K562 (cell line): ENCODE measurements at regions not wholly inside any gene's neighbourhood (a gene's known extent, or its start where the extent isn't known, plus 50 kb on each side); places are given as distances from the start of the nearest gene placed in this dataset.

Experiments
- ATAC-seq: fragments of 200-7000 bp; cut with Tn5 transposase; 3 replicates; pipeline ENCODE4 v1.9.1; 2020; ENCODE audit warnings: moderate library complexity
- BruUV-seq: library from RNA; stranded (reverse); fragments of 400-500 nt; replicated peaks from 2 replicates; lab custom pipeline; 2021; lab: Mats Ljungman, UMichigan
- CTCF ChIA-PET: fragments of 300-600 bp; formaldehyde crosslinking; extraction: SDS; loops from one replicate; lab custom pipeline; 2021; ENCODE audit warnings: low intra/inter-chr PET ratio; lab: Yijun Ruan, JAX
- POLR2A ChIA-PET: fragments of 300-600, 350-650 bp; sonication (Branson Sonifier 250); formaldehyde crosslinking; extraction: SDS; loops from one replicate; lab custom pipeline; 2021; ENCODE audit warnings: antibody characterized with exemption, inconsistent platforms; lab: Yijun Ruan, JAX
- DNase-seq, 4 experiments: peaks; one replicate each; pipeline versions ENCODE4 v3.0.0 to v3.0.0-alpha.2; 2011 to 2018; ENCODE audit warnings: low spot score in 3 of 4, mixed read lengths in 3 of 4; ENCODE audit errors: extremely low read depth in 1 of 4
- FAIRE-seq: peaks from 2 replicates; lab custom pipeline; 2011; peaks lifted over from hg19 to GRCh38; lab: Jason Lieb, UNC
- H2AFZ ChIP-seq: 2 replicates; pipeline ENCODE4 v1.6.0; 2011; ENCODE audit warnings: low read depth, low read length, control low read depth, inconsistent platforms
- H3K27ac ChIP-seq: fragments of 200-600 bp; 3 replicates; pipeline ENCODE4 v1.8.0; 2011; ENCODE audit warnings: low read depth, mild to moderate bottlenecking, control low read depth, inconsistent platforms, low read length, moderate library complexity, mixed read lengths; ENCODE audit errors: extremely low read depth
- H3K27me3 ChIP-seq, 2 experiments: fragments of 300-600 bp in 1 of 2; 2 replicates in 1 of 2; 3 replicates in 1 of 2; pipeline versions ENCODE4 v1.6.0 to v1.8.0; 2011; ENCODE audit warnings: inconsistent platforms in 2 of 2, low read length in 2 of 2, mild to moderate bottlenecking in 1 of 2, mixed read lengths in 1 of 2, moderate library complexity in 1 of 2; ENCODE audit not compliant: control insufficient read depth in 2 of 2, insufficient read depth in 2 of 2
- H3K36me3 ChIP-seq: fragments of 300-600 bp; 3 replicates; pipeline ENCODE4 v1.8.0; 2011; ENCODE audit warnings: mild to moderate bottlenecking, low read length, inconsistent platforms; ENCODE audit not compliant: control insufficient read depth, insufficient read depth
- H3K4me1 ChIP-seq, 2 experiments: fragments of 200-600 bp in 1 of 2; replicated peaks in 1 of 2; 2 replicates in 1 of 2; 3 replicates in 1 of 2; pipeline versions ENCODE4 v1.5.1 to v1.8.0; 2011; ENCODE audit warnings: inconsistent platforms in 2 of 2, low read length in 2 of 2, mild to moderate bottlenecking in 1 of 2, mixed read lengths in 1 of 2, moderate library complexity in 1 of 2; ENCODE audit not compliant: control insufficient read depth in 2 of 2, insufficient read depth in 2 of 2
- H3K4me2 ChIP-seq: 2 replicates; pipeline ENCODE4 v1.6.1; 2011; ENCODE audit warnings: low read length, control low read depth, inconsistent platforms, mixed read lengths; ENCODE audit not compliant: insufficient read depth
- H3K4me3 ChIP-seq: fragments of 200-600 bp; sonication (generic), shearing (Covaris generic); 2 replicates; pipeline ENCODE4 v1.5.1; 2016; ENCODE audit warnings: control low read depth, inconsistent platforms
- H3K79me2 ChIP-seq: fragments of 200-600 bp; 3 replicates; pipeline ENCODE4 v1.8.0; 2011; ENCODE audit warnings: low read length, inconsistent platforms; ENCODE audit not compliant: control insufficient read depth, insufficient read depth
- H3K9ac ChIP-seq, 2 experiments: 2 replicates each; pipeline versions ENCODE4 v1.6.0 to v1.6.1; 2011; ENCODE audit warnings: low read depth in 2 of 2, low read length in 2 of 2, control low read depth in 1 of 2, inconsistent platforms in 1 of 2, mild to moderate bottlenecking in 1 of 2, mixed read lengths in 1 of 2; ENCODE audit not compliant: insufficient read depth in 1 of 2
- H3K9me1 ChIP-seq: one replicate; pipeline ENCODE4 v1.6.0; 2011; ENCODE audit warnings: inconsistent platforms, mild to moderate bottlenecking, low read length, moderate library complexity; ENCODE audit not compliant: control insufficient read depth, insufficient read depth
- H3K9me3 ChIP-seq: replicated peaks from 2 replicates; pipeline ENCODE4 v1.5.1; 2011; ENCODE audit warnings: low read depth, low read length, inconsistent platforms; ENCODE audit not compliant: control insufficient read depth, insufficient read depth
- H4K20me1 ChIP-seq: replicated peaks from 2 replicates; pipeline ENCODE4 v1.6.1; 2011; ENCODE audit warnings: low read length, inconsistent platforms, mixed read lengths; ENCODE audit not compliant: control insufficient read depth, insufficient read depth
- BRD9 ChIP-seq: fragments of 450-650 bp; IDR thresholded peaks from 2 replicates; pipeline ENCODE4 v1.6.1; 2018; ENCODE audit warnings: low read depth; ENCODE audit not compliant: partially characterized antibody
- GABPA ChIP-seq: fragments of 200-800 bp; sonication (Bioruptor generic); conservative IDR thresholded peaks from 2 replicates; pipeline ENCODE4 v1.6.1; 2016; ENCODE audit warnings: low read depth, missing genetic modification characterization, missing compliant biosample characterization
- WGBS: fragments of 100-300 bp; shearing (Covaris generic); methylation state at CpG from one replicate; pipeline ENCODE4 v1.1.6; 2016; ENCODE audit warnings: low coverage, mixed read lengths; ENCODE audit not compliant: insufficient coverage; ENCODE audit errors: missing lambda C conversion rate; 5-methylcytosine and 5-hydroxymethylcytosine counted together
- in situ Hi-C: fragments of 300-500 bp; cut with MboI; formaldehyde crosslinking; loops from 4 replicates; pipeline ENCODE4 v1.15.0; 2018; ENCODE audit warnings: inconsistent platforms, mixed read lengths
- intact Hi-C: fragments of 100-400 bp; cut with micrococcal nuclease; formaldehyde crosslinking; loops from 2 replicates; pipeline ENCODE4 v1.14.2; 2022
- TF ChIP-seq, protein P1 (sequence below): conservative IDR thresholded peaks from 2 replicates; pipeline ENCODE4 v1.6.1; 2011; ENCODE audit warnings: low read depth, mild to moderate bottlenecking, low read length; ENCODE audit not compliant: control insufficient read depth

DNA sequence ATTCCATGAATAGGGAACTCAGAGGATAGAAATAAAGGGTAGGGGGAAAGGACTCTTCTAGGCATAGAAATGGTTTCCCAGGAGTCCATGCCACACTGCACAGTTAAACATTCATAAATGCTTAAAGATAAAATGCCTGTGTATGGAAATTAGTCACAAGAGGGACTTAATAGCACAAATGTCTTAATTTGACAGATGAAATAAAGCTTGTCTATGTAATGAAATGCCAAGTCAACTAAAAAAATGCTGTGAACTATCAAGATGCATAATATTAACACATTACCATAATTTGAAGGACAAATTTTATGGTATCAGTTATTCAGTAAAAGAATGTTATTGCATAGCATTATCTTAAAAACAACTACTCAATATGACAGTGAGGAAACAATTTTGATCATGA is 553.2 kb upstream of the NETO1 start:
- intact Hi-C loops (no loop called here), in situ Hi-C loops (no loop called here)
- Histone ChIP-seq H3K4me2 (no peak overlapping the region), H3K36me3 (no peaks in the 10 kb centered on the region), H3K9ac (no peak overlapping the region), H3K4me3 (no peak overlapping the region), H3K9me1 (no peaks in the 10 kb centered on the region), H3K79me2 (no peaks in the 10 kb centered on the region), H2AFZ (no peak overlapping the region), H3K4me1 (no peaks in the 10 kb centered on the region), H4K20me1 (no peaks in the 10 kb centered on the region), H3K27me3 (no peaks in the 10 kb centered on the region), H3K27ac (no peak overlapping the region), H3K9me3 (no peaks in the 10 kb centered on the region)
- POLR2A ChIA-PET, result no interaction called here
- CTCF ChIA-PET, result no interaction called here
- DNase-seq (no peak), ATAC-seq (no peak), FAIRE-seq (no peak)
- no TSS peak for BruUV-seq
- no peak for TF ChIP-seq GABPA

DNA sequence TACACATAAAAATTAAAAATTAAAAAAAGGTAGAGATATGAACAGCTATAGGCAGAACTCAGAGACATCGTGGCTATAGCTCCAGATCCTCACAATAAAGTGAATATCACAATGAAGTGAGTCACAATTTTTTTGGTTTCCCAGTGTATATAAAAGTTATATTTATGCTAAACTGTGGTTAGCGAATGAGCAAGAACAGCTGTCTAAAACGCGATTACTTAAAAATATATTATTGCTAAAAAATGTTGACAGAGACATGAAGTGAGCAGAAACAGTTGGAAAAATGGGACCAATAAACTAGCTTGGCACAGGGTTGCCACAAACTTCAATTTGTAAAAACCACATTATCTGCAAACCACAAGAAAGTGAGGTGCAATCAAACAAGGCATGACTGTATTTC is 551.7 kb upstream of the NETO1 start:
- CTCF ChIA-PET, result no interaction called here
- no TSS peak for BruUV-seq

More for the DNA sequence above, 551.7 kb upstream of the NETO1 start:
- no peak overlapping the region for H2AFZ ChIP-seq
- POLR2A ChIA-PET, result no interaction called here
- no peaks in the 10 kb centered on the region for H3K27me3 ChIP-seq
- no peak overlapping the region for H3K9ac ChIP-seq
- no peaks in the 10 kb centered on the region for H3K79me2 ChIP-seq
- H3K27ac ChIP-seq, result no peak overlapping the region
- 0% methylated on average over 4 of the region's 4 CpGs for WGBS
- no peak overlapping the region for H3K4me2 ChIP-seq
- H3K9me1 ChIP-seq, result no peaks in the 10 kb centered on the region
- in situ Hi-C loops (no loop called here), intact Hi-C loops (no loop called here)
- no peaks in the 10 kb centered on the region for H3K9me3 ChIP-seq
- H3K36me3 ChIP-seq, result no peaks in the 10 kb centered on the region
- TF ChIP-seq, protein P1, sequence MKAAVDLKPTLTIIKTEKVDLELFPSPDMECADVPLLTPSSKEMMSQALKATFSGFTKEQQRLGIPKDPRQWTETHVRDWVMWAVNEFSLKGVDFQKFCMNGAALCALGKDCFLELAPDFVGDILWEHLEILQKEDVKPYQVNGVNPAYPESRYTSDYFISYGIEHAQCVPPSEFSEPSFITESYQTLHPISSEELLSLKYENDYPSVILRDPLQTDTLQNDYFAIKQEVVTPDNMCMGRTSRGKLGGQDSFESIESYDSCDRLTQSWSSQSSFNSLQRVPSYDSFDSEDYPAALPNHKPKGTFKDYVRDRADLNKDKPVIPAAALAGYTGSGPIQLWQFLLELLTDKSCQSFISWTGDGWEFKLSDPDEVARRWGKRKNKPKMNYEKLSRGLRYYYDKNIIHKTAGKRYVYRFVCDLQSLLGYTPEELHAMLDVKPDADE, result no peak
- no peak for TF ChIP-seq BRD9
- H4K20me1 ChIP-seq, result no peaks in the 10 kb centered on the region
- no peaks in the 10 kb centered on the region for H3K4me1 ChIP-seq
- ATAC-seq (no peak), DNase-seq (no peak), FAIRE-seq (no peak)
- H3K4me3 ChIP-seq, result no peak overlapping the region
